Right cardiac atrium (tissue), 5 donors: ENCODE measurements at regions not wholly inside any gene's neighbourhood (a gene's known extent, or its start where the extent isn't known, plus 50 kb on each side); places are given as distances from the start of the nearest gene placed in this dataset.

Source experiments
- ATAC-seq, 2 donors: fragments of 200-7000 bp; cut with Tn5 transposase; one replicate each; pipeline versions ENCODE4 v1.8.0 to v1.9.1; 2020; ENCODE audit warnings: moderate library complexity in 2 of 2, mild to moderate bottlenecking in 1 of 2
- DNase-seq, 3 donors: peaks; one replicate each; pipeline ENCODE4 v3.0.0-alpha.2; 2020
- H3K27ac ChIP-seq: one replicate; pipeline ENCODE4 v1.5.1; 2013; ENCODE audit warnings: mild to moderate bottlenecking, low read length, control low read depth, moderate library complexity
- H3K27me3 ChIP-seq: one replicate; pipeline ENCODE4 v1.6.1; 2013; ENCODE audit not compliant: control insufficient read depth, insufficient read depth
- H3K4me1 ChIP-seq: one replicate; pipeline ENCODE4 v1.6.1; 2013; ENCODE audit warnings: low read length; ENCODE audit not compliant: control insufficient read depth, insufficient read depth
- H3K4me3 ChIP-seq: one replicate; pipeline ENCODE4 v1.5.1; 2013; ENCODE audit warnings: low read length, control low read depth
- H3K9me3 ChIP-seq: one replicate; pipeline ENCODE4 v1.6.1; 2013; ENCODE audit warnings: low read length; ENCODE audit not compliant: control insufficient read depth
- WGBS: extraction: QIAGEN DNeasy Blood & Tissue Kit; methylation state at CpG from one replicate; pipeline ENCODE4 v1.1.7; 2013; 5-methylcytosine and 5-hydroxymethylcytosine counted together
- intact Hi-C, 4 donors: fragments of 100-400 bp; cut with DNase I; formaldehyde crosslinking; loops; one replicate each; pipeline versions ENCODE4 v1.11.0 to v1.14.0; 2022 to 2023
- donor health status: healthy with polysubstance abuse.
- donor health status: DM: no; HTN: yes; CAD: no.
- donor health status: DM: no; HTN: no; CAD: no.
- donor health status: DM: no; HTN: yes; CAD: no; lungs with severe emphysema.
- donor health status: DM: yes; HTN: yes; CAD: no.

DNA sequence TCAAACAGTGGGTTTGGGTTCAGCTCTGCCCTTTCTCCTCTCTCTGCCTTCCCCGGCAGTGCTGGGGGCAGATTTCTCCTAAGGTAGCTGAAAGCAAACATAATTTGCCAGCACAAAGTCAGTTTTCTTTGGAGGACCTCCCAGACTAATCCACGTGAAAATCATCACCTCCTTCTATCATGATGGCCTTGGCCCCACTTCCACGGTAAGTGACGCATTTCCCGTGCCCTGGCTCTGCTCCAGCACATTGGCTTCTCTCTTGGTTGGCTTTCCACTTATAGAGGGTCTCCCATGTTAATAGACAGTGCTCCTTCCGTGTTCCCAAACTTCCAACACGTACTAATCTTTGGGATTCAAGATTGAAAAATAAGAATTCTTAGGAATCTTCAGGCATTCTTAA lies 74.1 kb upstream of the TRIO start:
- Histone ChIP-seq H3K9me3 (peaks cover 4% of the 10 kb centered on the region), H3K27me3 (no peaks in the 10 kb centered on the region), H3K4me3 (no peak overlapping the region), H3K4me1 (no peaks in the 10 kb centered on the region), H3K27ac (no peak overlapping the region)
- DNase-seq (no peak), ATAC-seq (no peak)
- intact Hi-C loops, result no loop called here
- 60% methylated on average over 7 of the region's 7 CpGs for WGBS

GRCh38 chr5:14068136-14068535 lies 75.0 kb upstream of the TRIO start:
- no peaks in the 10 kb centered on the region for H3K27me3 ChIP-seq
- H3K4me3 ChIP-seq, result no peak overlapping the region
- no peak for ATAC-seq
- H3K4me1 ChIP-seq, result no peaks in the 10 kb centered on the region
- WGBS, result 72% methylated on average over 4 of the region's 4 CpGs
- intact Hi-C loops, result no loop called here
- DNase-seq, result no peak
- H3K27ac ChIP-seq, result no peak overlapping the region
- H3K9me3 ChIP-seq, result peaks cover 4% of the 10 kb centered on the region

DNA sequence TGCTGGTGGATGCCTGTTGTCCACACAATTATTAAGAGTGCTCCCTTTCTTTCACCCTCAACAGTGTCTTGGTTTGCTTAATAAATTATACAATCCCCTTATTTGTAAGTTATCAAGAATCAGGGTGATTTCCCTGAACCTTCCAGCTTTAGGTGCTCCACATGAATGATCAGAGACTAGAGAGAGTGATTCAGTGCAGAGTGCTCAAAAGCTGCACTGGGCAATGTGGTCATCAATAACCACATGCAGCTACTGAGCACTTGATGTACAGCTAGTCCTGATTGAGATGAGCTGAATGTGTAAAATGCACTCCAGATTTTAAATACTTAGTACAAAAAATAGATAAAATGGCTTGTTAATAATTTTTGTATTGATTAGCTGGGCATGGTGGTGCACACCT lies 76.8 kb upstream of the TRIO start:
- Histone ChIP-seq H3K4me1 (no peaks in the 10 kb centered on the region), H3K27ac (no peak overlapping the region), H3K9me3 (no peaks in the 10 kb centered on the region), H3K27me3 (no peaks in the 10 kb centered on the region), H3K4me3 (no peak overlapping the region)
- no peak for DNase-seq
- ATAC-seq, result no peak
- intact Hi-C loops, result no loop called here

- Histone ChIP-seq H3K4me3 (no peak overlapping the region), H3K27ac (no peak overlapping the region), H3K27me3 (no peaks in the 10 kb centered on the region), H3K9me3 (no peaks in the 10 kb centered on the region), H3K4me1 (no peaks in the 10 kb centered on the region)
- ATAC-seq, result no peak
- intact Hi-C loops, result no loop called here
- DNase-seq, result no peak
- WGBS, result 77% methylated on average over 1 of the region's 1 CpG
Measured at GRCh38 chr5:14064841-14065240, 78.3 kb upstream of the TRIO start.

- ATAC-seq (no peak), DNase-seq (no peak)
- no peak overlapping the region for H3K4me3 ChIP-seq
- H3K4me1 ChIP-seq, result no peaks in the 10 kb centered on the region
- 81% methylated on average over 1 of the region's 1 CpG for WGBS
- intact Hi-C loops, result no loop called here
- H3K9me3 ChIP-seq, result no peaks in the 10 kb centered on the region
- no peak overlapping the region for H3K27ac ChIP-seq
- no peaks in the 10 kb centered on the region for H3K27me3 ChIP-seq
Measured at GRCh38 chr5:14063691-14064090, 79.5 kb upstream of the TRIO start.

DNA sequence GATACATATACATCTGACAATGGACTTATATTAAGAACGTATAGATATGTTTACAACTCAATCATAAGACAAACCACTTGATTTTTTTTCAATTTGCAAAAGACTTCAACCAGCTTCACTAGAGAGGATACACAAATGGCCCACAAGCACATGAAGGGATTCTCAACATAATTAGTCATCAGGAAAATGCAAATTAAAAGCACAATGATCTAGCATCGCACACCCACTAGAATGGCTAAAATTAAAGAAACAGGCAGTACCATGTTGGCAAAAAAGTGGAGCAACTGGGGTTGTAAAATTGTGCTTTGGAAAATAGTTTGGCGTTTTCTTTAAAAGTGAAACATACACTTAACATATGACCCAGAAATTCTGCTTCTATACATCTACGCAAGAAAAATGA lies 80.0 kb upstream of the TRIO start:
- no peak overlapping the region for H3K27ac ChIP-seq
- no peak for DNase-seq
- H3K27me3 ChIP-seq, result no peaks in the 10 kb centered on the region
- H3K9me3 ChIP-seq, result no peaks in the 10 kb centered on the region
- 88% methylated on average over 4 of the region's 4 CpGs for WGBS
- intact Hi-C loops, result no loop called here
- no peaks in the 10 kb centered on the region for H3K4me1 ChIP-seq
- no peak overlapping the region for H3K4me3 ChIP-seq
- ATAC-seq, result no peak

- ATAC-seq (no peak), DNase-seq (no peak)
- WGBS, result 82% methylated on average over 2 of the region's 2 CpGs
Measured at GRCh38 chr5:14062178-14062577, 81.0 kb upstream of the TRIO start.

GRCh38 chr5:14061106-14061505 lies 82.0 kb upstream of the TRIO start:
- no peak for ATAC-seq
- Histone ChIP-seq H3K27me3 (no peaks in the 10 kb centered on the region), H3K4me1 (no peaks in the 10 kb centered on the region), H3K27ac (no peak overlapping the region), H3K9me3 (peaks cover 2% of the 10 kb centered on the region), H3K4me3 (no peak overlapping the region)
- DNase-seq, result no peak
- intact Hi-C loops, result no loop called here
- WGBS, result 92% methylated on average over 5 of the region's 5 CpGs

More at GRCh38 chr5:14062178-14062577, 81.0 kb upstream of the TRIO start:
- Histone ChIP-seq H3K27ac (no peak overlapping the region), H3K9me3 (peaks cover 2% of the 10 kb centered on the region), H3K27me3 (no peaks in the 10 kb centered on the region), H3K4me1 (no peaks in the 10 kb centered on the region), H3K4me3 (no peak overlapping the region)
- intact Hi-C loops, result no loop called here

GRCh38 chr5:14060218-14060617 lies 82.9 kb upstream of the TRIO start:
- ATAC-seq (no peak), DNase-seq (no peak)
- intact Hi-C loops, result no loop called here
- H3K27ac ChIP-seq, result no peak overlapping the region
- H3K4me1 ChIP-seq, result no peaks in the 10 kb centered on the region
- no peaks in the 10 kb centered on the region for H3K27me3 ChIP-seq
- WGBS, result 91% methylated on average over 3 of the region's 3 CpGs
- H3K9me3 ChIP-seq, result peaks cover 2% of the 10 kb centered on the region
- H3K4me3 ChIP-seq, result no peak overlapping the region

GRCh38 chr5:14059810-14060209 lies 83.3 kb upstream of the TRIO start:
- ATAC-seq, result no peak

DNA sequence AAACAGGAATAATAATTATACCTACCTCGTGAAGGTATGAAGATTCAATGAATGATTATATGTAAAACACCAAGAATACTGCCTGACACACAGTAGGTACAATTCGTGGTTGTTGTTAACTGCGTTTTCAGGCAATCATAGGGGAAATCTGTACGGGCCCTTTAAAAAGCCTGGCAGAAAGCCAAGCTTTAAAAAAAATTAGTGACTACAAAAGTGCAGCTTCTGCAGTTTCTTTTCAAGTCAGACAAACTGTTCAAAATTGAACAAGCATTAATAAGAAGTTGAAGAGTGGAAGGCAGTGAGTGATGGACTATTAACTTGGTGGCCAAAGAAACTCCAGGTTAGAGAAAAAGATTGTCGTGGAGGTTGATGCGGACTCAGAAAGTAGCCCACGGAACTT lies 85.9 kb upstream of the TRIO start:
- intact Hi-C loops, result no loop called here
- H3K27me3 ChIP-seq, result no peaks in the 10 kb centered on the region
- no peaks in the 10 kb centered on the region for H3K4me1 ChIP-seq
- DNase-seq, result no peak
- H3K27ac ChIP-seq, result no peak overlapping the region
- WGBS, result 73% methylated on average over 7 of the region's 7 CpGs
- H3K9me3 ChIP-seq, result peaks cover 2% of the 10 kb centered on the region
- ATAC-seq, result no peak
- no peak overlapping the region for H3K4me3 ChIP-seq

More at GRCh38 chr5:14059810-14060209, 83.3 kb upstream of the TRIO start:
- no peak for DNase-seq
- no peaks in the 10 kb centered on the region for H3K27me3 ChIP-seq
- WGBS, result 66% methylated on average over 2 of the region's 2 CpGs
- H3K9me3 ChIP-seq, result peaks cover 2% of the 10 kb centered on the region
- H3K4me1 ChIP-seq, result no peaks in the 10 kb centered on the region
- no peak overlapping the region for H3K27ac ChIP-seq
- intact Hi-C loops, result no loop called here
- H3K4me3 ChIP-seq, result no peak overlapping the region

GRCh38 chr5:14056039-14056438 lies 87.1 kb upstream of the TRIO start:
- H3K27ac ChIP-seq, result no peak overlapping the region
- intact Hi-C loops, result no loop called here
- DNase-seq (no peak), ATAC-seq (no peak)
- no peaks in the 10 kb centered on the region for H3K27me3 ChIP-seq
- no peak overlapping the region for H3K4me3 ChIP-seq
- peaks cover 3% of the 10 kb centered on the region for H3K9me3 ChIP-seq
- H3K4me1 ChIP-seq, result no peaks in the 10 kb centered on the region
- WGBS, result 94% methylated on average over 4 of the region's 4 CpGs
